GM12878 (cell line): ENCODE measurements at regions not wholly inside any gene's neighbourhood (a gene's known extent, or its start where the extent isn't known, plus 50 kb on each side); places are given as distances from the start of the nearest gene placed in this dataset.

Source experiments
- ATAC-seq: fragments of 200-7000 bp; cut with Tn5 transposase; 3 replicates; pipeline ENCODE4 v1.9.1; 2020; ENCODE audit warnings: mild to moderate bottlenecking, moderate library complexity
- BruUV-seq: library from RNA; stranded (reverse); fragments of 400-500 nt; replicated peaks from 2 replicates; lab custom pipeline; 2021; lab: Mats Ljungman, UMichigan
- CTCF ChIA-PET: fragments of 300-600 bp; sonication (Branson Sonifier 250); formaldehyde crosslinking; extraction: SDS; loops from one replicate; lab custom pipeline; 2021; ENCODE audit warnings: inconsistent platforms; lab: Yijun Ruan, JAX
- POLR2A ChIA-PET: fragments of 350-600 bp; formaldehyde crosslinking; extraction: SDS; loops from one replicate; lab custom pipeline; 2021; ENCODE audit warnings: inconsistent platforms; lab: Charles Lee
- RAD21 ChIA-PET: fragments of 300-600 bp; sonication (Branson Sonifier 250); formaldehyde crosslinking; loops from one replicate; lab custom pipeline; 2023; ENCODE audit warnings: antibody characterized with exemption; ENCODE audit not compliant: unreplicated experiment; lab: Charles Lee
- SMC1A ChIA-PET: fragments of 300-600 bp; sonication (Branson Sonifier 250); formaldehyde crosslinking; loops from one replicate; lab custom pipeline; 2023; ENCODE audit not compliant: unreplicated experiment, uncharacterized antibody; lab: Charles Lee
- DNase-seq: peaks from one replicate; pipeline ENCODE4 v3.0.0-alpha.2; 2011; ENCODE audit warnings: low read depth, low spot score
- FAIRE-seq: peaks from 3 replicates; lab custom pipeline; 2011; peaks lifted over from hg19 to GRCh38; lab: Jason Lieb, UNC
- H2AFZ ChIP-seq: 2 replicates; pipeline ENCODE4 v1.6.0; 2011; ENCODE audit warnings: low read depth, low read length, control low read depth; ENCODE audit not compliant: control insufficient read depth
- H3K27ac ChIP-seq: 2 replicates; pipeline ENCODE4 v1.5.1; 2011; ENCODE audit warnings: control low read depth; ENCODE audit not compliant: control insufficient read depth, insufficient read depth
- H3K27me3 ChIP-seq, 2 experiments: replicated peaks in 1 of 2; 2 replicates each; pipeline versions ENCODE4 v1.6.0 to v1.6.1; 2011; ENCODE audit warnings: low read length in 1 of 2; ENCODE audit not compliant: control insufficient read depth in 2 of 2, insufficient read depth in 2 of 2
- H3K36me3 ChIP-seq, 2 experiments: 2 replicates each; pipeline ENCODE4 v1.5.1; 2011; ENCODE audit warnings: low read length in 1 of 2; ENCODE audit not compliant: control insufficient read depth in 2 of 2, insufficient read depth in 2 of 2
- H3K4me1 ChIP-seq: 2 replicates; pipeline ENCODE4 v1.6.1; 2011; ENCODE audit warnings: mild to moderate bottlenecking, low read length, moderate library complexity, mixed read lengths; ENCODE audit not compliant: control insufficient read depth, insufficient read depth
- H3K4me2 ChIP-seq: 2 replicates; pipeline ENCODE4 v1.6.0; 2011; ENCODE audit warnings: control low read depth; ENCODE audit not compliant: control insufficient read depth, insufficient read depth
- H3K4me3 ChIP-seq: fragments of 200-600 bp; sonication (generic); 2 replicates; pipeline ENCODE4 v1.5.1; 2016
- H3K79me2 ChIP-seq: 2 replicates; pipeline ENCODE4 v1.6.0; 2011; ENCODE audit warnings: low read length; ENCODE audit not compliant: control insufficient read depth, insufficient read depth
- H3K9ac ChIP-seq: 2 replicates; pipeline ENCODE4 v1.8.0; 2011; ENCODE audit warnings: low read length, control low read depth, mixed read lengths; ENCODE audit not compliant: control insufficient read depth, insufficient read depth
- H3K9me3 ChIP-seq: replicated peaks from 3 replicates; pipeline ENCODE4 v1.5.1; 2011; ENCODE audit warnings: mild to moderate bottlenecking, low read length; ENCODE audit not compliant: control insufficient read depth, insufficient read depth
- H4K20me1 ChIP-seq: 2 replicates; pipeline ENCODE4 v1.6.0; 2011; ENCODE audit not compliant: control insufficient read depth, insufficient read depth
- CEBPZ ChIP-seq: fragments of 150-350 bp; IDR thresholded peaks from 2 replicates; pipeline ENCODE4 v1.6.1; 2016; ENCODE audit warnings: low read depth, low read length
- CREM ChIP-seq: IDR thresholded peaks from 2 replicates; pipeline ENCODE4 v1.6.1; 2014; ENCODE audit warnings: antibody characterized with exemption, low read depth
- EZH2 ChIP-seq: IDR thresholded peaks from 2 replicates; pipeline ENCODE4 v1.6.1; 2012; ENCODE audit warnings: low read depth, mild to moderate bottlenecking, control low read depth, inconsistent platforms, low read length, borderline replicate concordance; ENCODE audit not compliant: control insufficient read depth
- MYC ChIP-seq: IDR thresholded peaks from 2 replicates; pipeline ENCODE4 v1.6.1; 2011; ENCODE audit warnings: mild to moderate bottlenecking, low read length, moderate library complexity, inconsistent platforms; ENCODE audit not compliant: insufficient read depth, insufficient replicate concordance, insufficient read length, severe bottlenecking
- NR2C1 ChIP-seq: fragments of 450-650 bp; IDR thresholded peaks from 2 replicates; pipeline ENCODE4 v1.6.1; 2017; ENCODE audit warnings: antibody characterized with exemption, mild to moderate bottlenecking, moderate library complexity
- RELA ChIP-seq: fragments of 450-650 bp; IDR thresholded peaks from 2 replicates; pipeline ENCODE4 v1.8.0; 2014; ENCODE audit warnings: borderline replicate concordance; ENCODE audit not compliant: partially characterized antibody
- SMARCA5 ChIP-seq: fragments of 450-650 bp; IDR thresholded peaks from 2 replicates; pipeline ENCODE4 v1.6.1; 2017; ENCODE audit warnings: mild to moderate bottlenecking
- SREBF2 ChIP-seq: IDR thresholded peaks from 2 replicates; pipeline ENCODE4 v1.6.1; 2012; ENCODE audit warnings: mild to moderate bottlenecking, low read length
- SUZ12 ChIP-seq: fragments of 200-600 bp; sonication (generic); IDR thresholded peaks from one replicate; pipeline ENCODE4 v1.6.1; 2018; ENCODE audit warnings: antibody characterized with exemption, mild to moderate bottlenecking; ENCODE audit not compliant: unreplicated experiment
- USF2 ChIP-seq: IDR thresholded peaks from 2 replicates; pipeline ENCODE4 v1.6.1; 2011; ENCODE audit warnings: low read depth, low read length, improper control_type of control experiment, borderline replicate concordance
- ZBTB33 ChIP-seq: fragments of 450-650 bp; IDR thresholded peaks from 2 replicates; pipeline ENCODE4 v1.6.1; 2017; ENCODE audit warnings: mild to moderate bottlenecking
- ZNF274 ChIP-seq: IDR thresholded peaks from one replicate; pipeline ENCODE4 v1.8.0; 2011; ENCODE audit not compliant: insufficient read length, insufficient read depth
- WGBS: methylation state at CpG from one replicate; pipeline ENCODE4 v1.1.6; 2016; ENCODE audit warnings: low lambda C conversion rate; ENCODE audit not compliant: insufficient replicate concordance, insufficient coverage; ENCODE audit errors: missing lambda C conversion rate; 5-methylcytosine and 5-hydroxymethylcytosine counted together
- in situ Hi-C: fragments of 300-500 bp; cut with MboI; formaldehyde crosslinking; loops from 9 replicates; pipeline ENCODE4 v1.14.3; 2018; ENCODE audit warnings: mixed read lengths
- intact Hi-C: fragments of 100-400 bp; cut with micrococcal nuclease; formaldehyde crosslinking; loops from one replicate; pipeline ENCODE4 v1.14.2; 2022; ENCODE audit not compliant: unreplicated experiment

GRCh38 chr2:116676776-116677175 lies 1137.7 kb upstream of the DDX18 start:
- POLR2A ChIA-PET = no interaction called here
- 13% methylated on average over 2 of the region's 2 CpGs for WGBS
- DNase-seq (no peak), FAIRE-seq (no peak), ATAC-seq (no peak)
- H2AFZ ChIP-seq = no peak overlapping the region
- no peaks in the 10 kb centered on the region for H3K4me1 ChIP-seq
- no peak overlapping the region for H3K4me2 ChIP-seq
- no peak overlapping the region for H3K9ac ChIP-seq
- TF ChIP-seq CEBPZ = no peak
- TF ChIP-seq SUZ12 = no peak
- no peak for TF ChIP-seq SREBF2
- TF ChIP-seq RELA = no peak
- no peak for TF ChIP-seq SMARCA5
- no peak for TF ChIP-seq CREM
- TF ChIP-seq MYC = no peak
- TF ChIP-seq ZNF274 = no peak
- TF ChIP-seq NR2C1 = no peak
- no peak for TF ChIP-seq USF2
- TF ChIP-seq EZH2 = no peak
- TF ChIP-seq ZBTB33 = no peak
- no peaks in the 10 kb centered on the region for H3K79me2 ChIP-seq
- no peaks in the 10 kb centered on the region for H3K36me3 ChIP-seq
- CTCF ChIA-PET = no interaction called here
- in situ Hi-C loops (no loop called here), intact Hi-C loops (no loop called here)
- SMC1A ChIA-PET = no interaction called here
- H3K9me3 ChIP-seq = no peaks in the 10 kb centered on the region
- no peaks in the 10 kb centered on the region for H3K27me3 ChIP-seq
- RAD21 ChIA-PET = no interaction called here
- H4K20me1 ChIP-seq = no peaks in the 10 kb centered on the region
- H3K27ac ChIP-seq = no peak overlapping the region
- no peak overlapping the region for H3K4me3 ChIP-seq
- no TSS peak for BruUV-seq
